ENCODE measurements at regions not wholly inside any gene's neighbourhood (a gene's known extent, or its start where the extent isn't known, plus 50 kb on each side); places are given as distances from the start of the nearest gene placed in this dataset.
A peak's percentile ranks its signal among the peaks of the same experiment; 100 is the strongest.

GRCh38 chr1:214913966-214914365 is 168.6 kb upstream of the KCNK2 start:
- peaks cover 2% of the 10 kb centered on the region for H3K4me1 ChIP-seq (ENCODE audit: control insufficient read depth, insufficient read depth, low read length)
- no peaks in the 10 kb centered on the region for H3K27me3 ChIP-seq (ENCODE audit: control insufficient read depth, insufficient read depth, low read length)
- no peak overlapping the region for H3K4me3 ChIP-seq (ENCODE audit: low read depth, low read length)
- no peaks in the 10 kb centered on the region for H3K36me3 ChIP-seq (ENCODE audit: control insufficient read depth, insufficient read depth, low read length)
- H3K27ac ChIP-seq (ENCODE audit: low read depth, low read length): no peak overlapping the region
- no peak for DNase-seq (ENCODE audit: low read depth in 4 of 6, low spot score in 6 of 6)
- H3K9me3 ChIP-seq (ENCODE audit: control insufficient read depth, insufficient read depth, low read length): no peaks in the 10 kb centered on the region
- no CpG with 5 or more reads among the region's 2 CpGs for WGBS (ENCODE audit: insufficient coverage)

DNA sequence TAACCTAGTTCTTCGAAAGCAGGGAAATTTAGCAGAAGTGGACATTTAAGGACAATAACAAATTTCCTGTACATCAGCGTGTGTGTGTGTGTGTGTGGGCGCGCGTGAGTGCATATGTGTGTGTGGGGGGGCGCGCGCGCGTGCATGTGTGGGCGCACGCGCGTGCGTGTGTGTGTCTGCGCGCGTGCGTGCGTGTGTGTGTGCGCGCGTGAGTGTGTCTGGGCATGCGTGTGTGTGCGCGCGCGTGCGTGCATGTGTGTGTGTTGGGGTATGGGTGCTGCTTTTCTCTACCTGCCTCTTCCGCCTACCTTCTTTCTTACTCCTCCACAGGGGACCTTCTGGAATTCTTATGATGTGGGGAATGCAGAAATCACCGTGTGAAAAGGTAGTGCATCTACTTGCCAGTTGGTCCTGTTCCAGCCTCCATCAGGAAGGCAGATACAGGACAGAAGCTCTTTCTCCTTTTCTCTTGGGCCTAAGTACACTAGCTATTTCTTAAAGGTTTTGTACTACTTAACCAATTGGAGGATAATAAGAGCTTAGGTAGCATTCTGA is 165.4 kb upstream of the KCNK2 start:
- Histone ChIP-seq H3K36me3 (ENCODE audit: control insufficient read depth, insufficient read depth, low read length) (no peaks in the 10 kb centered on the region), H3K27me3 (ENCODE audit: control insufficient read depth, insufficient read depth, low read length) (no peaks in the 10 kb centered on the region), H3K4me1 (ENCODE audit: control insufficient read depth, insufficient read depth, low read length) (peaks cover 1% of the 10 kb centered on the region), H3K4me3 (ENCODE audit: low read depth, low read length) (no peak overlapping the region), H3K27ac (ENCODE audit: low read depth, low read length) (no peak overlapping the region), H3K9me3 (ENCODE audit: control insufficient read depth, insufficient read depth, low read length) (no peaks in the 10 kb centered on the region)
- no peak for DNase-seq (ENCODE audit: low read depth in 4 of 6, low spot score in 6 of 6)
- 93% methylated on average over 5 of the region's 31 CpGs for WGBS (ENCODE audit: insufficient coverage)

GRCh38 chr1:214918745-214919144 is 163.8 kb upstream of the KCNK2 start:
- Histone ChIP-seq H3K4me3 (ENCODE audit: low read depth, low read length) (no peak overlapping the region), H3K27ac (ENCODE audit: low read depth, low read length) (no peak overlapping the region), H3K9me3 (ENCODE audit: control insufficient read depth, insufficient read depth, low read length) (no peaks in the 10 kb centered on the region), H3K4me1 (ENCODE audit: control insufficient read depth, insufficient read depth, low read length) (no peaks in the 10 kb centered on the region), H3K36me3 (ENCODE audit: control insufficient read depth, insufficient read depth, low read length) (no peaks in the 10 kb centered on the region), H3K27me3 (ENCODE audit: control insufficient read depth, insufficient read depth, low read length) (no peaks in the 10 kb centered on the region)
- WGBS (ENCODE audit: insufficient coverage): 88% methylated on average over 4 of the region's 4 CpGs
- DNase-seq (ENCODE audit: low read depth in 4 of 6, low spot score in 6 of 6): no peak

- H3K27me3 ChIP-seq (ENCODE audit: control insufficient read depth, insufficient read depth, low read length): no peaks in the 10 kb centered on the region
- no peak overlapping the region for H3K27ac ChIP-seq (ENCODE audit: low read depth, low read length)
- H3K4me3 ChIP-seq (ENCODE audit: low read depth, low read length): no peak overlapping the region
- H3K9me3 ChIP-seq (ENCODE audit: control insufficient read depth, insufficient read depth, low read length): no peaks in the 10 kb centered on the region
- H3K36me3 ChIP-seq (ENCODE audit: control insufficient read depth, insufficient read depth, low read length): no peaks in the 10 kb centered on the region
- WGBS (ENCODE audit: insufficient coverage): 71% methylated on average over 1 of the region's 2 CpGs
- H3K4me1 ChIP-seq (ENCODE audit: control insufficient read depth, insufficient read depth, low read length): no peaks in the 10 kb centered on the region
- no peak for DNase-seq (ENCODE audit: low read depth in 4 of 6, low spot score in 6 of 6)
Observed at GRCh38 chr1:214920337-214920736, 162.2 kb upstream of the KCNK2 start.

GRCh38 chr1:214923278-214923915 is 159.1 kb upstream of the KCNK2 start:
- no peak for DNase-seq (ENCODE audit: low read depth in 4 of 6, low spot score in 6 of 6)
- Histone ChIP-seq H3K9me3 (ENCODE audit: control insufficient read depth, insufficient read depth, low read length) (no peaks in the 10 kb centered on the region), H3K27ac (ENCODE audit: low read depth, low read length) (no peak overlapping the region), H3K4me3 (ENCODE audit: low read depth, low read length) (no peak overlapping the region), H3K27me3 (ENCODE audit: control insufficient read depth, insufficient read depth, low read length) (no peaks in the 10 kb centered on the region), H3K36me3 (ENCODE audit: control insufficient read depth, insufficient read depth, low read length) (no peaks in the 10 kb centered on the region), H3K4me1 (ENCODE audit: control insufficient read depth, insufficient read depth, low read length) (no peaks in the 10 kb centered on the region)

GRCh38 chr1:214927796-214928195 is 154.7 kb upstream of the KCNK2 start:
- no peaks in the 10 kb centered on the region for H3K9me3 ChIP-seq (ENCODE audit: control insufficient read depth, insufficient read depth, low read length)
- no peak overlapping the region for H3K27ac ChIP-seq (ENCODE audit: low read depth, low read length)
- WGBS (ENCODE audit: insufficient coverage): no CpG with 5 or more reads among the region's 1 CpG
- no peaks in the 10 kb centered on the region for H3K4me1 ChIP-seq (ENCODE audit: control insufficient read depth, insufficient read depth, low read length)
- H3K36me3 ChIP-seq (ENCODE audit: control insufficient read depth, insufficient read depth, low read length): no peaks in the 10 kb centered on the region
- no peak for DNase-seq (ENCODE audit: low read depth in 4 of 6, low spot score in 6 of 6)
- no peak overlapping the region for H3K4me3 ChIP-seq (ENCODE audit: low read depth, low read length)
- H3K27me3 ChIP-seq (ENCODE audit: control insufficient read depth, insufficient read depth, low read length): no peaks in the 10 kb centered on the region

GRCh38 chr1:214928574-214928973 is 154.0 kb upstream of the KCNK2 start:
- WGBS (ENCODE audit: insufficient coverage): no CpG with 5 or more reads among the region's 2 CpGs
- no peak overlapping the region for H3K4me3 ChIP-seq (ENCODE audit: low read depth, low read length)
- H3K27ac ChIP-seq (ENCODE audit: low read depth, low read length): no peak overlapping the region
- H3K4me1 ChIP-seq (ENCODE audit: control insufficient read depth, insufficient read depth, low read length): no peaks in the 10 kb centered on the region
- H3K36me3 ChIP-seq (ENCODE audit: control insufficient read depth, insufficient read depth, low read length): no peaks in the 10 kb centered on the region
- H3K9me3 ChIP-seq (ENCODE audit: control insufficient read depth, insufficient read depth, low read length): no peaks in the 10 kb centered on the region
- no peaks in the 10 kb centered on the region for H3K27me3 ChIP-seq (ENCODE audit: control insufficient read depth, insufficient read depth, low read length)
- no peak for DNase-seq (ENCODE audit: low read depth in 4 of 6, low spot score in 6 of 6)

GRCh38 chr1:214933375-214933774 is 149.2 kb upstream of the KCNK2 start:
- Histone ChIP-seq H3K36me3 (ENCODE audit: control insufficient read depth, insufficient read depth, low read length) (no peaks in the 10 kb centered on the region), H3K27ac (ENCODE audit: low read depth, low read length) (no peak overlapping the region), H3K4me3 (ENCODE audit: low read depth, low read length) (no peak overlapping the region), H3K27me3 (ENCODE audit: control insufficient read depth, insufficient read depth, low read length) (no peaks in the 10 kb centered on the region), H3K4me1 (ENCODE audit: control insufficient read depth, insufficient read depth, low read length) (no peaks in the 10 kb centered on the region), H3K9me3 (ENCODE audit: control insufficient read depth, insufficient read depth, low read length) (no peaks in the 10 kb centered on the region)
- no peak for DNase-seq (ENCODE audit: low read depth in 4 of 6, low spot score in 6 of 6)
- no CpG with 5 or more reads among the region's 4 CpGs for WGBS (ENCODE audit: insufficient coverage)

DNA sequence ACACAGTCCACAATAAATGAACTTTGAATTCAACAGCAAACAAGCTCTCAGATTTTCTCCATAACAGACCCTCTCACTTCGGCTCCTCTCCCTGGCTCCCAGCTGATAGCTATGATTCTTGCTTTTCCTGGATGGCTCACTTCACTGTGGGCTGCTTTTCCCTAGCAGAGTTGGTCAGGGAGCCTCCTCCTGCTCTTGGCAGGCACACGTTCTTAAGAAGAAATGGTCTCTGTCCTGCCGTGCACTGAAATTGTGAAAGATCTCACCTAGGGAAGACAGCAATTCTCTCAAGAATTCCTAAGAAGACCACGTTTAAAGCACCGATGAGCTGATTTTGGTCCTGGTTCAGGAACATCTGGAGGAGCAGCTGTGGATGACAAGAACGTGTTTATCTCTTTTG is 148.5 kb upstream of the KCNK2 start:
- Histone ChIP-seq H3K27ac (ENCODE audit: low read depth, low read length) (peak overlapping the region; percentile 69), H3K9me3 (ENCODE audit: control insufficient read depth, insufficient read depth, low read length) (no peaks in the 10 kb centered on the region), H3K36me3 (ENCODE audit: control insufficient read depth, insufficient read depth, low read length) (no peaks in the 10 kb centered on the region), H3K4me1 (ENCODE audit: control insufficient read depth, insufficient read depth, low read length) (no peaks in the 10 kb centered on the region), H3K4me3 (ENCODE audit: low read depth, low read length) (no peak overlapping the region), H3K27me3 (ENCODE audit: control insufficient read depth, insufficient read depth, low read length) (no peaks in the 10 kb centered on the region)
- 58% methylated on average over 6 of the region's 6 CpGs for WGBS (ENCODE audit: insufficient coverage)
- peak in 1 of 6 donors; percentile 54 for DNase-seq (ENCODE audit: low read depth in 4 of 6, low spot score in 6 of 6)

DNA sequence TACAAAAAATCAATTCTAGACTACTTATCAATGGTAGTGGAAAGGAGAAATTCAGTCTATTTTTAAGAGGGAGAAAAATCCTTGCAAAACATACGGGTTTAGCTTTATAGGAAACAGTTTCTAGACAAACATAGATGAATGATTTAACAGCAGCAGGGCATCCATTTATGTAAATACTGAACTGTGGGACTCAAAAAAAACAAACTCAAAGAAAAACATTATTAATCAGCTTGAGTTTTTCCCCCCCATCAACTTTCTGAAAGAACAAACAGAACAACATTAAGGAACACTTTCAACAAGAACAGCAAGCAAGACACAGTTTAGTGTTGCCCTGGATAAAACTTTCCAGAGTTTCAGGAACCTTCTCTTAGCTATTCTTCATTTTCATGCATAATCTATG is 147.3 kb upstream of the KCNK2 start:
- Histone ChIP-seq H3K36me3 (ENCODE audit: control insufficient read depth, insufficient read depth, low read length) (no peaks in the 10 kb centered on the region), H3K27me3 (ENCODE audit: control insufficient read depth, insufficient read depth, low read length) (no peaks in the 10 kb centered on the region), H3K27ac (ENCODE audit: low read depth, low read length) (no peak overlapping the region), H3K4me1 (ENCODE audit: control insufficient read depth, insufficient read depth, low read length) (no peaks in the 10 kb centered on the region), H3K9me3 (ENCODE audit: control insufficient read depth, insufficient read depth, low read length) (no peaks in the 10 kb centered on the region), H3K4me3 (ENCODE audit: low read depth, low read length) (no peak overlapping the region)
- WGBS (ENCODE audit: insufficient coverage): no CpG with 5 or more reads among the region's 1 CpG
- peak in 1 of 6 donors; percentile 46 for DNase-seq (ENCODE audit: low read depth in 4 of 6, low spot score in 6 of 6)
